GM19023 (cell line): ENCODE measurements at regions not wholly inside any gene's neighbourhood (a gene's known extent, or its start where the extent isn't known, plus 50 kb on each side); places are given as distances from the start of the nearest gene placed in this dataset.
"Not testable (repeated sequence)": the region's sequence is repeated elsewhere in the genome, so short reads cannot be mapped to it uniquely, and the experiment has no call there.

Source experiments
- ATAC-seq: cut with Tn5 transposase; IDR thresholded peaks from one replicate; pipeline ENCODE4 v1.9.1; 2021; ENCODE audit warnings: mild to moderate bottlenecking, moderate library complexity; ENCODE audit not compliant: unreplicated experiment

DNA sequence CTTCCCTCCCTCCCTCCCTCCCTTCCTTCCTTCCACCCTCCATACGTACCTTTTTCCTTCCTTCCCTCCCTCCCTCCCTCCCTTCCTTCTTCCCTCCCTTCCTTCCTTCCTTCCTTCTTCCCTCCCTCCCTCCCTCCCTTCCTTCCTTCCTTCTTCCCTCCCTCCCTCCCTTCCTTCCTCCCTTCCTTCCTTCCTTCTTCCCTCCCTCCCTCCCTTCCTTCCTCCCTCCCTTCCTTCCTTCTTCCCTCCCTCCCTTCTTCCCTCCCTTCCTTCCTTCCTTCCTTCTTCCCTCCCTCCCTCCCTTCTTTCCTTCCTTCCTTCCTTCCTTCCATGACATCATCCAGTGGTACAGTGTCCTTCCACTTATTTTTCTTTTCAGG, 394.9 kb upstream of the KCNMB2 start:
- ATAC-seq, result not testable (repeated sequence)

- no peak for ATAC-seq
Measured at GRCh38 chr3:178146406-178146831, 389.8 kb upstream of the KCNMB2 start.

DNA sequence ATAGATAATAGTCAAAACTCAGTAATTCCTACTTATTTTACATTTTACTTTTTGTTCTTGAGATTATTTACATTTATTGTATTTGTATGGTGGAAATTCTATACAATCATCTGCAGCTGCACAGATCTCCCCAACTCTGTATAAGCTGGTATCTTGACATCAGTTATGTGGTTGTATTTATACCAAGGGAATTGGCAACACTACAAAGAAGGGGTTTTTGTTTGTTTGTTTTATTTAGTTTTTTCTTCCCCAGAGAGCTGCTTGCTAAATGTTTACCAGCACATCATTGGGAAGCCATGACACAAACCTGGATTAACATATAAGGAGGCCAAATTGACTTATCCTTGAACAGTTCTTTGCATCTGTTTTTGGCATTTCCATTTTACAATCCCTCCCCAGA, 389.2 kb upstream of the KCNMB2 start:
- no peak for ATAC-seq

GRCh38 chr3:178152031-178152806, 384.0 kb upstream of the KCNMB2 start:
- no peak for ATAC-seq

DNA sequence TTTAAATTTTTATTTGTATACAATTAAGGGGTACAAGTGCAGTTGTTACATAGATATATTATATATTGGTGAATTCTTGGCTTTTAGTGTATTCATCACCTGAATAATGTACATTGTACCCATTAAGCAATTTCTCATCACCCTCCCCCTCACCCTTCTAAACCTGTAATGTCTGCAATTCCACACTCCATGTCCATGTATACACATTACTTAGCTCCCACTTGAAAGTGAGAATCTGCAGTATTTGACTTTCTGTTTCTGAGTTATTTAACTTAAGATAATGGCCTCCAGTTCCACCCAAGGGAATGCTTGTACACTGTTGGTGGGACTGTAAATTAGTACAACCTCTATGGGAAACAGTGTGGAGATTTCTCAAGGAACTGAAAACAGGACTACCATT, 383.2 kb upstream of the KCNMB2 start:
- ATAC-seq, result no peak

DNA sequence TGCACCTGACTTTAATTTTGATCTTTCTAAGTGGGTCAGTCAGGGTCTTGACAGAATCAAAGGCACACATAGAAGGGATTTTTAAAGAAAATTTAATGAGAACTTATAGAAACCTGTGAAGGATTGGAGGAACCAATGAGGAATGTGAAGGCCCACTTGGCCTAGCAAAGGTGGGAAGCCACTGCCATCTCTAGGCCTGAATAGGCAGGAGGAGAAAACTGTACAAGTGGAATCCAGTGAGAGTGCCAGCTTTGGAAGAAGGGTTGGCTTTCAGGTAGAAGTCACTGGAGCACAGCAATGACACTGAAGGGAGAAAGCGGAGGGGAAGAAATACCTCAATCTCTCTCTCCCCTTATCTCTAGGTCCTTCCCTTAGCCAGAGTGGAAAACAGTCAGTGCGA, 380.7 kb upstream of the KCNMB2 start:
- no peak for ATAC-seq

DNA sequence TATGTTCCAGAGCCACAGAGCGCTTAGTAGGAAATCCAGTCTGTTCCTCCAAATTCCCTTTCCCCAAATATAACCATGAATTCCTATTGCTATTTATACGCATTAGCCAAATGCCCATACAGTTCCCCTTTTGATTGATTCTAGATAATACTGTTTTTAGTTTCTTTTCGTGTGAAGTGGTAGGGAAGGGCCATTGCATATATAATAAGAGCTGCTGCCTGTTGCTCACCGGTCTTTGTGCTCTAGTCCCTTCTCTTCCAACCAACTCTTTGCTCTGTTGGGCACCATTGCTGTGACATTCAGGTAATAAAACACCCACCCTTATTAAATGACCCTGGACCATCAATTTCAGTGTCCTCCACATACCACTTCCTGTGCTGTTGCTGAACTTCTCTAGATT, 379.9 kb upstream of the KCNMB2 start:
- no peak for ATAC-seq

- no peak for ATAC-seq
Measured at GRCh38 chr3:178159691-178160220, 376.5 kb upstream of the KCNMB2 start.

- ATAC-seq, result no peak
Measured at GRCh38 chr3:178169421-178169820, 366.8 kb upstream of the KCNMB2 start.

DNA sequence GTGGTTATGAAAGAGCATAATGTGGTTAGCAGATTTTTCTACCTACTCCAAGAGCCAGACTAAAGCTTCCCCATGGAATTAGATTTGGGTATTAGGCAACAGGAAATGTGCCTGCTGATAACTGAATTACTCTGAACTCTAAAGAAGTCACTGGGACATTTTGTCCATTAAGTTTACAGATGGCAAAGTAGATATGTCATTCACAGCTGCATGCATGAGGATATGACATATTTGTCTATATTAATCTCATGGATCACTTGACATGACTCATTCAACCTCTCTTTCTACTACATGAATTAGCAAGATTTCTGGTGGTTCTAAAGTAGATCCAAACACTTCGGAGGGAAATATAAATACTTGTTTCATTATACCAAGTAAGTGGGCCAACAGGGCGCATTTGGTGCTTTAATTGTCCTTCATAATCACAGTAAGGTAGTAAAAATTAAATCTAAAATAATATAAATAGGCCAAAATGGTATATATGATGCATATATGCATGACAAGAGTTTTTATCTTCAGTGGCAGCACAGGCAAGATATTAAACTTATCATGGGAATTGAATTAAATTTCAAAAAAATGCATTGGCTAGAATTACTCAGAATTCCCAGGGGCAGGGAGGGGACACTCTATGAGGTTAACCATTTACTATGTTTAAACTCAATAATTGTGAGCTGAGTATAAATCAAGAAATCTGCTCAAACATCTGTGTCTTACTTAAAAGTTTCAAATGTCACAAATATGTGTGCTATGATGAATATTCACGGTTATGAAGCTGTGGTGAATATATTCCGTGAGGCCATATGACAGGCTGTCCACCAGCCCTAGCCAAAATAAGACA, 365.3 kb upstream of the KCNMB2 start:
- ATAC-seq, result no peak

GRCh38 chr3:178172121-178172520, 364.1 kb upstream of the KCNMB2 start:
- ATAC-seq, result no peak

DNA sequence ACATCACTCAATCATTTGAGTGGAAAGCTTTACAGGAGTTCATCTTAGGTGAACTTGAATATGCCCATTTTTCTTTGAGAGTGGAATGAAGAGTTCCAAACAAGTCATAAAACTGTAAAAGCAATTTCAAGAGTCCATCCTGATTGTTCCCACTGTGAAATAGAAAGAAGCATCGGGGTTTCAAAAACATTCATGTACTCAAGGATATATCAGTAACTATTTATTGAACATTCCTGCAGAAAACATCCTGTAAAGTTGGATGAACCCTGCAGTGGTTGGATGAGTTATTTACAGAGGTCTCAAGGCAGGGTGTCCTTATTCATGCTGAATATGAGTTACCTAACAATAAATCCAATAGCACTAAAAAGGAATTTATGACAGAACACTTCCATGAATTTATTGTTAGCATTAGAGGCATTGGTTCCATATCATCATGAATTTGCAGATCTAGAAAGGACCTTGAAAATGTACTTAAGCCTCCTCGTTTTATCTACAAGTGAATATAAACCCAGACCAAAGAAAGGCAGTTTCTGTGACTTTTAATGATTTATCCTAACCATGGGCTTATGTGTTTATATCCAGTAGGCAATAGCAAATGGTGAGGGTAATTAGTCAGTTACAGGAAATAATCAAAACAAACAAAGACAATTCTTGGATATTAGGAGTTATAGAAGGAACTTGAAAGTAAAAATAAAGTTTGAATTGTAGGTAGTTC, 361.9 kb upstream of the KCNMB2 start:
- no peak for ATAC-seq

GRCh38 chr3:178181088-178181487, 355.1 kb upstream of the KCNMB2 start:
- ATAC-seq, result no peak

DNA sequence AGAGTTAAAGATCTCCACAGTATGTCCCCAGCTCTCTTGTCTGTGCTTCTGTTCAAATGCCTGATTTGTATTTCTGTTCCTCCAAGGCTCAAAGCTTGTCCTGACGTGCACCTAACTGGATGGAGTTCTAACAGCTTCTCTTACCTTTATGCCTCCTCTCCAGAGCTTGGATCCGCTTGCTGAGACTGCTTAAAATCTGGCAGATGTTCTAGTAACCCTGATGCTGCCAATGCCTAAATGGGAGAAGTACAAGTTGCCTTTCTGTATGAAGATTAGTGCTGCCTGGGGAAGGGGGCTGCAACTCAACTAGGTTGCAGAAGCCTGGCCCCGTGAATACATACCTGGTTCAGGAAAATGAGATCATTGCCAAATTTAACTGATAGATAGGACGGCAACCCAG, 354.5 kb upstream of the KCNMB2 start:
- ATAC-seq, result no peak

- no peak for ATAC-seq
Measured at GRCh38 chr3:178182337-178182779, 353.9 kb upstream of the KCNMB2 start.

DNA sequence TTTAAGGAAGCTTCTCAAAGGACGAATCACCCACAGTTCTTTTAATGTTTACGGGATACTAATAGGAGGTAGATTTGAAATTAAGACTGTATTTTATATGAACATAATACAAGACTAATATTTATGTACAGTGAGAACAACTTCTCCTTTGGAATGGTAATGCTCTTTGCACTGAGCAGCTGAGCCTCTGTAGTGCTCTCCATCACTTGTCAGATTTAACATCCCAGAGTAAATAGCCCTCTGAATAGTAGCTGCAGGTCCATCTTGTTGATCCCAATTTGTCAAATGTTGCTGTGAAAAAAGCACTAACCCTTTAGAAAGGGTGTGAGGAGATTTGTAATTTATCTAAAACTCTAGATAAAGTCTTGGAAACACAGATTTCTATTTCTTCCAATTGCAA, 351.4 kb upstream of the KCNMB2 start:
- ATAC-seq, result no peak

- ATAC-seq, result no peak
Measured at GRCh38 chr3:178186666-178187065, 349.6 kb upstream of the KCNMB2 start.

GRCh38 chr3:178189854-178190253, 346.4 kb upstream of the KCNMB2 start:
- ATAC-seq, result no peak

DNA sequence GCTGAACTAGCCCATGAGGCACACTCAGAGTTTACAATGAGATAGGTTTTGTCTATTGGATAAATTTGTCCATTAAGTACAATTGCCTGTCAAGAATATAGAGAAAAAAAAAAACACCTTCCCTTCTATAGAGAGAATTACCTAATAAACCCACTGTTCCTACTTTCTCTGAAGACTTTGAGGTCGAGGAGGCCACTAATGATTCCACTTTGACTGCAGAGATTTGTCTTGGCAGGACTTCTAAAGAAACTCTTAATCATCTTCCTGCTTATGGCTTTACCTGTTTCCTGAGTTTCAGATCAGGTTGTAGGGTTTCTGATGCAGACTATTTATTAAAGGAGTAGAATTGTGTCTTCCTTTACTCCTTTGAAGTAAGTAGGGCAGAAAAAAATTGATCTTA, 342.4 kb upstream of the KCNMB2 start:
- ATAC-seq, result no peak

GRCh38 chr3:178194539-178194938, 341.7 kb upstream of the KCNMB2 start:
- no peak for ATAC-seq

DNA sequence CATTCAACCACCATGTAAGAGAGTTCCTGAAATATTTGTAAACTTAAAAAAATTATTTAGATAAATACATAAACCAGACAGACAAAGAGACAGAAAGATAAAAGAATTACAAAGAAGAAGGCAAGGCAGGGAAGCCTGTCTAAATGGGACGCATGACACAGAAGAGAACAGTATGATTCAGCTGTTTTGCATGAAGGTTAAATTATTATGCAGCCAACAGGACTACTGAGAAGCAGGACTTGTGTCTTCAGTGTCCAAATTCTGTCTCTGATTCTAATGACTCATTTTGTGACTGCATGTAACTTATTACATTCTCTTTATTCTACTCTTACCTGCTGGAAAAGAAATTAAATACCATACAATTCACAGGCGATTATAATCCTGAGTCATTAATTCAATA, 340.4 kb upstream of the KCNMB2 start:
- ATAC-seq, result peak; percentile 69
